ENCODE measurements at regions not wholly inside any gene's neighbourhood (a gene's known extent, or its start where the extent isn't known, plus 50 kb on each side); places are given as distances from the start of the nearest gene placed in this dataset.

DNA sequence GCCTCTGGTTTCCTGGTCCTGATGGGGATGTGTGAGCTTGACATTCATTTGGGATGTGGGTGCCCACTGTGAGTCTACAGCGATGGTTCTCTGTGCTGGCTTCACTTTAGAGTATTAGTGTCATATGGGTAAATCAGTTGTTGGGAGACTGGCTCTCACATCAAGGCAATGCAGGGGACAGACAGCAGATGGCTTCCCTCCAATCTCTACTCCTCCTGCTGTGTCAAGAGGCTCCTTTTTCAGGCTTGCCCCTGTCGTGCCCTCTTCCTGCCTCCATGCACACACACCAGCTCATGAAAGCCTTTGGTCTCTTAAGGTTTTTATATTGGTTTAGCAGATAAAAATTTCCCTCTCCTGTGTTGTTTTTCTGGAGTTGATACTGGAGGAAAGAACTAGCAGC, 315.6 kb downstream of the RDH14 start:
- TF ChIP-seq POLR2A (IDR thresholded peaks at IDR 0.05; ENCODE audit: low read depth, low read length) (no peak), TAF1 (IDR thresholded peaks at IDR 0.05; ENCODE audit: borderline replicate concordance, low read depth, low read length) (no peak)
